Endothelial cell of umbilical vein (primary cell): ENCODE measurements at regions not wholly inside any gene's neighbourhood (a gene's known extent, or its start where the extent isn't known, plus 50 kb on each side); places are given as distances from the start of the nearest gene placed in this dataset.

ENCODE experiments used
- BruUV-seq: library from RNA; stranded (reverse); fragments of 400-500 nt; replicated peaks from 2 replicates; lab custom pipeline; 2021; lab: Mats Ljungman, UMichigan
- CTCF ChIA-PET: fragments of 300-600, 350-600 bp; sonication (Branson Sonifier 250); formaldehyde crosslinking; loops from one replicate; lab custom pipeline; 2021; ENCODE audit warnings: antibody characterized with exemption, inconsistent platforms; lab: Charles Lee
- POLR2A ChIA-PET: fragments of 300-600, 350-600 bp; sonication (Branson Sonifier 250); formaldehyde crosslinking; loops from one replicate; lab custom pipeline; 2021; ENCODE audit warnings: antibody characterized with exemption, inconsistent platforms; lab: Charles Lee
- DNase-seq: peaks from one replicate; pipeline ENCODE4 v3.0.0-alpha.2; 2011; ENCODE audit warnings: low read depth, low spot score
- FAIRE-seq: peaks from 2 replicates; lab custom pipeline; 2011; peaks lifted over from hg19 to GRCh38; lab: Jason Lieb, UNC
- H2AFZ ChIP-seq: 2 replicates; pipeline ENCODE4 v1.6.0; 2012; ENCODE audit warnings: low read depth, low read length, control low read depth, inconsistent platforms
- H3K27ac ChIP-seq: 2 replicates; pipeline ENCODE4 v1.5.1; 2011; ENCODE audit warnings: low read depth, mild to moderate bottlenecking, control low read depth, low read length, moderate library complexity; ENCODE audit not compliant: insufficient read depth
- H3K27me3 ChIP-seq, 2 experiments: 2 replicates each; pipeline versions ENCODE4 v1.6.0 to v1.6.1; 2011; ENCODE audit warnings: low read length in 2 of 2, mixed read lengths in 1 of 2; ENCODE audit not compliant: control insufficient read depth in 2 of 2, insufficient read depth in 2 of 2
- H3K36me3 ChIP-seq, 2 experiments: 2 replicates in 1 of 2; 3 replicates in 1 of 2; pipeline ENCODE4 v1.5.1; 2011; ENCODE audit warnings: low read length in 2 of 2, mild to moderate bottlenecking in 1 of 2, moderate library complexity in 1 of 2; ENCODE audit not compliant: control insufficient read depth in 2 of 2, insufficient read depth in 2 of 2; ENCODE audit errors: extremely low read depth in 1 of 2
- H3K4me1 ChIP-seq: 3 replicates; pipeline ENCODE4 v1.5.1; 2011; ENCODE audit warnings: mild to moderate bottlenecking, low read length; ENCODE audit not compliant: control insufficient read depth, insufficient read depth; ENCODE audit errors: extremely low read depth
- H3K4me2 ChIP-seq: 2 replicates; pipeline ENCODE4 v1.6.1; 2011; ENCODE audit warnings: low read length, control low read depth, mixed read lengths; ENCODE audit not compliant: insufficient read depth
- H3K4me3 ChIP-seq, 3 experiments: fragments of 200-600 bp in 1 of 3; sonication (generic), shearing (Covaris generic) in 1 of 3; replicated peaks in 1 of 3; 2 replicates each; pipeline ENCODE4 v1.5.1; 2011 to 2016; ENCODE audit warnings: control low read depth in 3 of 3, low read length in 3 of 3, mild to moderate bottlenecking in 2 of 3, inconsistent platforms in 1 of 3, low read depth in 1 of 3, moderate library complexity in 1 of 3; ENCODE audit not compliant: insufficient read depth in 1 of 3
- H3K79me2 ChIP-seq: 2 replicates; pipeline ENCODE4 v1.6.0; 2012; ENCODE audit warnings: low read length, inconsistent platforms; ENCODE audit not compliant: control insufficient read depth, insufficient read depth
- H3K9ac ChIP-seq: replicated peaks from 2 replicates; pipeline ENCODE3; 2011; ENCODE audit warnings: low read length, control low read depth; ENCODE audit not compliant: insufficient read depth; ENCODE audit errors: extremely low read depth
- H3K9me1 ChIP-seq: replicated peaks from 3 replicates; pipeline ENCODE4 v1.6.0; 2011; ENCODE audit warnings: mild to moderate bottlenecking, low read length; ENCODE audit not compliant: control insufficient read depth, insufficient read depth; ENCODE audit errors: extremely low read depth
- H3K9me3 ChIP-seq: replicated peaks from 2 replicates; pipeline ENCODE4 v1.5.1; 2012; ENCODE audit warnings: low read length, inconsistent platforms; ENCODE audit not compliant: control insufficient read depth, insufficient read depth
- H4K20me1 ChIP-seq: replicated peaks from 2 replicates; pipeline ENCODE3; 2011; ENCODE audit warnings: mild to moderate bottlenecking, low read length; ENCODE audit not compliant: control insufficient read depth, insufficient read depth; ENCODE audit errors: extremely low read depth
- EZH2 ChIP-seq: IDR thresholded peaks from 2 replicates; pipeline ENCODE4 v1.6.1; 2012; ENCODE audit warnings: borderline replicate concordance, low read depth, mild to moderate bottlenecking, moderate library complexity, low read length, inconsistent platforms; ENCODE audit not compliant: severe bottlenecking
- FOS ChIP-seq: IDR thresholded peaks from 2 replicates; pipeline ENCODE4 v1.6.1; 2011; ENCODE audit warnings: mild to moderate bottlenecking, low read length, moderate library complexity, borderline replicate concordance; ENCODE audit not compliant: insufficient read depth
- GATA2 ChIP-seq: IDR thresholded peaks from 2 replicates; pipeline ENCODE4 v1.7.0; 2011; ENCODE audit warnings: low read depth, mild to moderate bottlenecking, moderate library complexity, mixed read lengths, low read length; ENCODE audit not compliant: insufficient read length, insufficient read depth
- JUN ChIP-seq: IDR thresholded peaks from 2 replicates; pipeline ENCODE4 v1.6.1; 2011; ENCODE audit warnings: borderline replicate concordance, low read depth; ENCODE audit not compliant: insufficient read length, insufficient read depth
- MYC ChIP-seq: IDR thresholded peaks from one replicate; pipeline ENCODE4 v1.6.1; 2011; ENCODE audit warnings: mild to moderate bottlenecking, low read depth, low read length
- POLR2A ChIP-seq: IDR thresholded peaks from 2 replicates; pipeline ENCODE4 v1.6.1; 2012; ENCODE audit warnings: low read depth, mild to moderate bottlenecking, control low read depth, low read length
- POLR2AphosphoS5 ChIP-seq: IDR thresholded peaks from 2 replicates; pipeline ENCODE4 v1.6.1; 2012; ENCODE audit warnings: low read depth, mild to moderate bottlenecking, control low read depth, low read length, moderate library complexity; ENCODE audit not compliant: insufficient read depth
- dilution Hi-C: fragments of 300-500 bp; cut with MboI; formaldehyde crosslinking; loops from one replicate; pipeline ENCODE4 v1.15.0; 2019; ENCODE audit warnings: low sequenced_read_pairs; ENCODE audit not compliant: extremely low pct_ligation_motif_present
- intact Hi-C: fragments of 100-400 bp; cut with micrococcal nuclease; formaldehyde crosslinking; loops from one replicate; pipeline ENCODE4 v1.10.0; 2022
- TF ChIP-seq, protein P1 (sequence below), 2 donors: IDR thresholded peaks; 1 replicate in 1 of 2; 2 replicates in 1 of 2; pipeline ENCODE4 v1.5.1; 2011; ENCODE audit warnings: low read length in 2 of 2, mild to moderate bottlenecking in 2 of 2, moderate library complexity in 2 of 2, control low read depth in 1 of 2, inconsistent platforms in 1 of 2, low read depth in 1 of 2; ENCODE audit not compliant: insufficient read depth in 1 of 2; ENCODE audit errors: extremely low read depth in 1 of 2
- TF ChIP-seq, protein P2 (sequence below): IDR thresholded peaks from 2 replicates; pipeline ENCODE4 v1.6.1; 2011; ENCODE audit not compliant: insufficient read depth, insufficient read length

DNA sequence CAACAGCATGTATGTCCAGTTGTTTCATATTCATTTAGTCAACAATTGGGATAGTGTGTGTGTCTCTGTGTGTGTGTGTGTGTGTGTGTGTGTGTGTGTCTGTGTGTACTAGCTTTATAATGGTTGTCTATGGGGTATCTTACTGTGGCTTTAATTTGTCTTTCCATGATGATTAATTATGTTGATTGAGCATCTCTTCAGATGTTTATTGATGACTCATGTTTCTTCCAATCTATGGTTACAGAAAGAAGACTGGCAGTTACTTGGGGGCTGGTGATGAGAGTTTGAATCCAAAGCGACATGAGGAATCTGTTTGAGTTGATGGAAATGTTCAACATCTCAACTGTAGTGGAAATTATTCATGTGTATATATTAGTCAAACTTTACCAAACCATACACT is 440.1 kb downstream of the ZNF385D start:
- H2AFZ ChIP-seq: no peak overlapping the region
- no peak overlapping the region for H3K9ac ChIP-seq
- no peaks in the 10 kb centered on the region for H3K4me1 ChIP-seq
- no peak for TF ChIP-seq POLR2A
- TF ChIP-seq JUN: no peak
- TF ChIP-seq MYC: no peak
- no peak for TF ChIP-seq EZH2
- TF ChIP-seq, protein P1, sequence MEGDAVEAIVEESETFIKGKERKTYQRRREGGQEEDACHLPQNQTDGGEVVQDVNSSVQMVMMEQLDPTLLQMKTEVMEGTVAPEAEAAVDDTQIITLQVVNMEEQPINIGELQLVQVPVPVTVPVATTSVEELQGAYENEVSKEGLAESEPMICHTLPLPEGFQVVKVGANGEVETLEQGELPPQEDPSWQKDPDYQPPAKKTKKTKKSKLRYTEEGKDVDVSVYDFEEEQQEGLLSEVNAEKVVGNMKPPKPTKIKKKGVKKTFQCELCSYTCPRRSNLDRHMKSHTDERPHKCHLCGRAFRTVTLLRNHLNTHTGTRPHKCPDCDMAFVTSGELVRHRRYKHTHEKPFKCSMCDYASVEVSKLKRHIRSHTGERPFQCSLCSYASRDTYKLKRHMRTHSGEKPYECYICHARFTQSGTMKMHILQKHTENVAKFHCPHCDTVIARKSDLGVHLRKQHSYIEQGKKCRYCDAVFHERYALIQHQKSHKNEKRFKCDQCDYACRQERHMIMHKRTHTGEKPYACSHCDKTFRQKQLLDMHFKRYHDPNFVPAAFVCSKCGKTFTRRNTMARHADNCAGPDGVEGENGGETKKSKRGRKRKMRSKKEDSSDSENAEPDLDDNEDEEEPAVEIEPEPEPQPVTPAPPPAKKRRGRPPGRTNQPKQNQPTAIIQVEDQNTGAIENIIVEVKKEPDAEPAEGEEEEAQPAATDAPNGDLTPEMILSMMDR (IDR thresholded peaks at IDR 0.05; ENCODE audit: extremely low read depth in 1 of 2, insufficient read depth in 1 of 2, low read depth in 1 of 2, low read length in 2 of 2): no peak
- intact Hi-C loops (no loop called here), dilution Hi-C loops (no loop called here)
- H3K27ac ChIP-seq: no peak overlapping the region
- DNase-seq (no peak), FAIRE-seq (no peak)
- ChIA-PET CTCF (no interaction called here), POLR2A (no interaction called here)
- H3K4me2 ChIP-seq: no peak overlapping the region
- H3K36me3 ChIP-seq: no peaks in the 10 kb centered on the region
- no peak overlapping the region for H3K4me3 ChIP-seq
- no TSS peak for BruUV-seq
- H3K9me3 ChIP-seq: no peaks in the 10 kb centered on the region
- H3K79me2 ChIP-seq: no peaks in the 10 kb centered on the region
- H3K9me1 ChIP-seq: no peaks in the 10 kb centered on the region
- H4K20me1 ChIP-seq: no peaks in the 10 kb centered on the region
- no peaks in the 10 kb centered on the region for H3K27me3 ChIP-seq

DNA sequence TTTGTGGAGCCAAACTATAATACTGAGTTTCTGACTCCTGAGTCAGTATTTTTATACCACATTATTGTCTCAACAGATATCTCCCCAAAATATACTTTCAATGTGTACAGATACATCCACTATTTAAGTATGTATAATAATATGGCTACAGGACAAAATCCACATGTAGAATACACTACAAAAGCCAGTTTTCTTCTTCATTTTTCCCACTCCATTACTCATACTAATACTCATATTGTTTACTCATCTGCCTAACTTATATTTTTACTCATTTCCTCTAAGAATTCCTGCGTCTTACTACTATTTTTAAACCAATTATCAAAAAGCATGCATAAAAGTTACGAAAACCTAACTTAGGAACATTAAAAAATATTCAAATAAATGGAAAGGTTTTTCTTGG is 440.8 kb downstream of the ZNF385D start:
- no peak for TF ChIP-seq POLR2AphosphoS5
- TF ChIP-seq EZH2: no peak
- no peak for TF ChIP-seq JUN
- TF ChIP-seq MYC: no peak
- TF ChIP-seq POLR2A: no peak
- TF ChIP-seq, protein P1 (IDR thresholded peaks at IDR 0.05; ENCODE audit: extremely low read depth in 1 of 2, insufficient read depth in 1 of 2, low read depth in 1 of 2, low read length in 2 of 2): no peak
- TF ChIP-seq, protein P2, sequence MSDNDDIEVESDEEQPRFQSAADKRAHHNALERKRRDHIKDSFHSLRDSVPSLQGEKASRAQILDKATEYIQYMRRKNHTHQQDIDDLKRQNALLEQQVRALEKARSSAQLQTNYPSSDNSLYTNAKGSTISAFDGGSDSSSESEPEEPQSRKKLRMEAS: no peak
- TF ChIP-seq GATA2: no peak
- TF ChIP-seq FOS: no peak

More for the DNA sequence above, 440.8 kb downstream of the ZNF385D start:
- ChIA-PET CTCF (no interaction called here), POLR2A (no interaction called here)
- Histone ChIP-seq H3K9ac (no peak overlapping the region), H3K4me1 (no peaks in the 10 kb centered on the region), H3K4me3 (no peak overlapping the region), H4K20me1 (no peaks in the 10 kb centered on the region), H3K9me1 (no peaks in the 10 kb centered on the region), H3K9me3 (no peaks in the 10 kb centered on the region), H3K36me3 (no peaks in the 10 kb centered on the region), H3K4me2 (no peak overlapping the region), H3K27ac (no peak overlapping the region), H3K79me2 (no peaks in the 10 kb centered on the region), H2AFZ (no peak overlapping the region), H3K27me3 (no peaks in the 10 kb centered on the region)
- FAIRE-seq (no peak), DNase-seq (no peak)
- BruUV-seq: no TSS peak
- intact Hi-C loops (no loop called here), dilution Hi-C loops (no loop called here)
